ENCODE measurements at regions not wholly inside any gene's neighbourhood (a gene's known extent, or its start where the extent isn't known, plus 50 kb on each side); places are given as distances from the start of the nearest gene placed in this dataset.
"Not testable (repeated sequence)": the region's sequence is repeated elsewhere in the genome, so short reads cannot be mapped to it uniquely, and the experiment has no call there.

- intact Hi-C loops (cut with DNase I) = no loop called here
- DNase-seq (ENCODE audit: low spot score) = no peak
Observed at GRCh38 chrX:13158911-13159310, 114.5 kb upstream of the FAM9C start.

DNA sequence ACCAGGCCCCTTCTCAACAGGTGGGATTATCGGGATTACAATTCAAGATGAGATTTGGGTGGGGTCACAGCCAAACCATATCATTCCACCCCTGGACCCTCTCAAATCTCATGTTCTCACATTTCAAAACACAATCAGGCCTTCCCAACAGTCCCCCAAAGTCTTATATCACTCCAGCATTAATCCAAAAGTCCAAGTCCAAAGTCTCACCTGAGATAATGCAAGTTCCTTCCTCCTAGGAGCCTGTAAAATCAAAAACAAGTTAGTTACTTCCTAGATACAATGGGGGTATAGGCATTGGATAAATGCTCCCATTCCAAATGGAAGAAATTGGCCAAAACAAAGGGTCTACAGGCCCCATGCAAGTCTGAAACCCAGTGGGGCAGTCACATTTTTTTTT, 111.1 kb upstream of the FAM9C start:
- DNase-seq (ENCODE audit: low spot score); intact Hi-C loops (cut with DNase I): not testable (repeated sequence)

- intact Hi-C loops (cut with DNase I) = no loop called here
- no peak for DNase-seq (ENCODE audit: low spot score)
Observed at GRCh38 chrX:13153796-13154195, 109.4 kb upstream of the FAM9C start.

GRCh38 chrX:13152518-13153185, 108.2 kb upstream of the FAM9C start:
- intact Hi-C loops (cut with DNase I) = no loop called here
- no peak for DNase-seq (ENCODE audit: low spot score)

DNA sequence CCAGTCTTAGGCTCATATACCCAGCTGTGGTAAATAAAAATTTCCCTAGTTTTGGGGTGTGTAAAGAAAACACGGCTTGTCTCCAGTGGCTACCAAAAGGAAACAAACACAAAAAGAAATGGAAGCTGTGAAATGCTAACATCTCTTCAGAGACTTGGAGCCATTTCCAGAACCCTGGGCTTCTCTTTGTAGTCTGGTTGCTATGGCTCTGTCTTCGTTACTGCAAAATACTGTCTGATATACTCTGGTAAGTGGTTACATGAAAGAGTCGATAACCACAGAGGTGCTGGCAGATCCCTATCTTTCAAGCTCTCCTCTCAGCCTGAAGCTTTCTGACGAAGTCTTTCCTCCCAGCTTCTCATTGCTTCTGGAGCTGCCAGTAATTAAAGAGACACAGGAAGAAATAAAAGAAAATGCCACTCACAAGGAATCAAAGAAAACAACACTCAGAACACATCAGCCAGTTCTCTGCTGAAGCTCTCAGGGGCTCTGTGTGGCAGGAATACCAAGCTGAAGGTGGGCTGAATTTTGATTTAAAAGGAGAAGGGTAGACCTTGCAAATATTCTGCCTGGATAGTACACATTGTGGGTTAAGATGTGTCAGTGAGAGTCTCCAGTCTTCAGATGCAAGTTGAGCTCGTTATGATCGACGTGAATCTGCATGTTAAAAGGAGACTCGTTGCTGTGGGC, 107.6 kb upstream of the FAM9C start:
- no peak for DNase-seq (ENCODE audit: low spot score)
- intact Hi-C loops (cut with DNase I) = no loop called here

DNA sequence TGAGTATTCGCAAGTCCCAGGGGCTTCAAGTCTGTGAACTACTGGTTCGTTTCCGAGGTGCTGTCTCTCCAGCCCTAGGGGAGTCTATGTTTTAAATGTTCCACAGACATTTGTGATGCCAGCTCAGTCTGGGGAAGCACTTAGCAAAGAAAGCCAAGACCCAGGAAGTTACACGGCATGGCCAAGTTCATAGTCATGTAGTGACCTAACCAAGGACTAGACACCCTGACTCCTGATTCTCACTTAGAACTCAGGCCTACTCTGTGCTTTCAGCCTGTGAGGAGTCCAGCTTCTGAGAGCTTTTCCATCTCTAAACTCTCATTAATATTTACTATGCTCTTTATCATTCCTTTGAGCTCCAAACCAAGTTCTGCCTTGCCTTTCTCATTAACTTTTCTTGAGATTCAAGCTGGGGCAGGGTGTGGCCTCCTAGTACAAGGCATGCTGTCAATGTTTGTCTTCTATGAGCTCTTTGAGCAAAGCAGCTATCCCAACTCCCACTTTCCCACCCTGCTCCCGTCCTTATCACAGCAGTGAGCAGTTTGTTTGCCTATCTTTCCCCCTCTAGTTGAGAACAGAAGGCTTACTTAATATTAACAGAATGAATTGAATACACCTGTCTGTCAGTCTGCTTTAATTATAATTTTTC, 105.4 kb upstream of the FAM9C start:
- intact Hi-C loops (cut with DNase I) = no loop called here
- no peak for DNase-seq (ENCODE audit: low spot score)

- no peak for DNase-seq (ENCODE audit: low spot score)
- intact Hi-C loops (cut with DNase I) = no loop called here
Observed at GRCh38 chrX:13147733-13148132, 103.3 kb upstream of the FAM9C start.

DNA sequence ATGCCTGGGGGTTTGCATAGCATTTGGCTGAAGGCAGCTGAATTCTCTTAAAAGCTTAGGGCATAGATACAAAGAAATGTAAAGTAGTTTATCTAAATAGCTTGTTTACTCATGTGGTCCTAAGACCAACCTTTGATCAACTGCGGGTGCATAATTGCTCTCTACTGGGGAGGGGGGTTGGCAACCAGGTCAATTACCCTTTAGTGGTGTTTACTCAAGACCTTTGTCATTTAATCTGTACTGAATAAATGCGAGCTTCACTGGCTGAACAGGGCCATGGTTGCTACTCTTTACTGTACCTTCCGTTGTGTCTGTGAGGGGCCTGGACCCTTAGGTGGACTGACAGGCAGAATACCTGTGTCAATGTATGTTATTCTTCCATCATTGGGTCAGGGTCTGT, 102.7 kb upstream of the FAM9C start:
- no peak for DNase-seq (ENCODE audit: low spot score)
- intact Hi-C loops (cut with DNase I) = no loop called here

- intact Hi-C loops (cut with DNase I) = no loop called here
- DNase-seq (ENCODE audit: low spot score) = no peak
Observed at GRCh38 chrX:13144927-13145655, 100.7 kb upstream of the FAM9C start.

- intact Hi-C loops (cut with DNase I) = no loop called here
Observed at GRCh38 chrX:13142891-13143290, 98.5 kb upstream of the FAM9C start.

DNA sequence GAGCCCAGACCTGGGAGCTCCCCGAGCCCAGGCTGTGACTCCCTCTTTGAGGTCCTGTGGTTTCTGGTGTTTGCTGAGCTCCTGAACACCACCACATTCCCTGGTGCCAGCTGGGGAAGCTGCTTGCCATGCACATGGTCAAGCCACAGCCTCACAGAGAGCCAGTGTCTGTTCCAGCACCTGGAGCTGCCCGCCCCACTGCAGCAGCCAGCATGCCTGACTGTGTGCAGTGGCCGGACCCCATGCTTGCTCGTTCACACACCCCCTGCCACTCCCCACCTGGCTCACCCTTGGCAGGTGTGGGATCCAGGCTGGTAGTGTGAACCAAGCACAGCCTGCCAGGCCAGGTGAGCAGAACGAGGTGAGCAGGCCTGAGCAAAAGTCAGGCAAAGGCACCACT, 95.6 kb upstream of the FAM9C start:
- intact Hi-C loops (cut with DNase I) = no loop called here
- DNase-seq (ENCODE audit: low spot score) = no peak

More at GRCh38 chrX:13142891-13143290, 98.5 kb upstream of the FAM9C start:
- DNase-seq (ENCODE audit: low spot score) = no peak

GRCh38 chrX:13131396-13132137, 87.1 kb upstream of the FAM9C start:
- intact Hi-C loops (cut with DNase I) = no loop called here
- no peak for DNase-seq (ENCODE audit: low spot score)

DNA sequence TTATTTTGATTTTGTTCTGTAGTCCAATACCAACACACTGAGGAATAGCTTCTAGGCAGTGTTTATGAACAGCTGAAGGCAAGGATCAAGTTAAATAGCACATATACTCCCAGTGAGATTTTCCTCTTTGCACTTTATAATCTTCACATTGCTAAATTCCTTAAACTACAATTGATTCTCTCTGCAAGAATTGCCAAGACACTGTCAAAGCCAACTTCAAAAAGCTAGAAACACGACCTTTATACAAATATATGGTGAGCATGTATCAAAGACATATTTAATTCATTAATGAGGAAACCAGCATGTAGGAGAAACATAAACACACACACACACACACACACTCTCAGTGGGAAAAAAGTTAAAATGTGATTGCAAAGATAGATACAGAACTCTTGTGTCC, 86.4 kb upstream of the FAM9C start:
- intact Hi-C loops (cut with DNase I) = no loop called here
- DNase-seq (ENCODE audit: low spot score) = no peak

- no peak for DNase-seq (ENCODE audit: low spot score)
- intact Hi-C loops (cut with DNase I) = no loop called here
Observed at GRCh38 chrX:13128104-13128503, 83.7 kb upstream of the FAM9C start.

GRCh38 chrX:13126775-13127174, 82.4 kb upstream of the FAM9C start:
- intact Hi-C loops (cut with DNase I) = no loop called here
- no peak for DNase-seq (ENCODE audit: low spot score)

- intact Hi-C loops (cut with DNase I) = no loop called here
Observed at GRCh38 chrX:13125188-13125587, 80.8 kb upstream of the FAM9C start.

DNA sequence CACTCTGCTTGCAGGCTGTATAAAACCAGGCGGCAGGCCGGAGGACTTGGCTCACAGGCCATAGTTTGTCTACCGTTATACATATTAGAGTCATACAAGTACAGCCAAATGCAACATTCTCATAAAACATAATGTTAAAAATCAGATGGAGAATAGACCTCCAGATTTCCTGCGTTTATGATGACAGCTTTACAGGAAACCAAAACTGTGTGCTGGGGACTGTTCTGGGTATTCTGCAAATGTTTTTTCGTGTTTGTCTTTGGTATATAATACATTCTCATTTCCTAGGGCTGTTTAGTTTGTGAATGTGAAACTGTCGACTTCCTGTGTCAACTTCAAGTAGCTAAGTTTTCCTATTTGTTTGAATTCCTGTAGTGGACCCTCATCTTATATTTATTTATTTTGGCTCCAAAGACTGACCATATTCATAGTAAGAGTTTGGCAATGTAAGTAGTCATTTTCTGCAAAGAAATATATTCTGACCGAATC, 79.5 kb upstream of the FAM9C start:
- DNase-seq (ENCODE audit: low spot score) = no peak
- intact Hi-C loops (cut with DNase I) = loop anchor here (5.0 kb wide), 1 partner anchor 38 kb away; no protein-coding TSS in a partner anchor

More at GRCh38 chrX:13125188-13125587, 80.8 kb upstream of the FAM9C start:
- no peak for DNase-seq (ENCODE audit: low spot score)

- DNase-seq (ENCODE audit: low spot score) = no peak
- intact Hi-C loops (cut with DNase I) = loop anchor here (5.0 kb wide), 1 partner anchor 39 kb away; no protein-coding TSS in a partner anchor
Observed at GRCh38 chrX:13123247-13123856, 78.9 kb upstream of the FAM9C start.

- no peak for DNase-seq (ENCODE audit: low spot score)
- intact Hi-C loops (cut with DNase I) = loop anchor here (5.0 kb wide), 1 partner anchor 41 kb away; no protein-coding TSS in a partner anchor
Observed at GRCh38 chrX:13121020-13121555, 76.7 kb upstream of the FAM9C start.

Data from cardiac septum (tissue), 1 donor.